ENCODE measurements at regions not wholly inside any gene's neighbourhood (a gene's known extent, or its start where the extent isn't known, plus 50 kb on each side); places are given as distances from the start of the nearest gene placed in this dataset.

GRCh38 chr6:74073429-74073828 lies 377.4 kb downstream of the CD109 start:
- TF ChIP-seq SIN3A (IDR thresholded peaks at IDR 0.05; ENCODE audit: borderline replicate concordance, insufficient read depth, low read length) (no peak), TAF1 (IDR thresholded peaks at IDR 0.05; ENCODE audit: borderline replicate concordance, insufficient read depth, low read length) (no peak), POLR2AphosphoS5 (IDR thresholded peaks at IDR 0.05; ENCODE audit: low read depth, low read length) (no peak)
- TF ChIP-seq, protein P1, sequence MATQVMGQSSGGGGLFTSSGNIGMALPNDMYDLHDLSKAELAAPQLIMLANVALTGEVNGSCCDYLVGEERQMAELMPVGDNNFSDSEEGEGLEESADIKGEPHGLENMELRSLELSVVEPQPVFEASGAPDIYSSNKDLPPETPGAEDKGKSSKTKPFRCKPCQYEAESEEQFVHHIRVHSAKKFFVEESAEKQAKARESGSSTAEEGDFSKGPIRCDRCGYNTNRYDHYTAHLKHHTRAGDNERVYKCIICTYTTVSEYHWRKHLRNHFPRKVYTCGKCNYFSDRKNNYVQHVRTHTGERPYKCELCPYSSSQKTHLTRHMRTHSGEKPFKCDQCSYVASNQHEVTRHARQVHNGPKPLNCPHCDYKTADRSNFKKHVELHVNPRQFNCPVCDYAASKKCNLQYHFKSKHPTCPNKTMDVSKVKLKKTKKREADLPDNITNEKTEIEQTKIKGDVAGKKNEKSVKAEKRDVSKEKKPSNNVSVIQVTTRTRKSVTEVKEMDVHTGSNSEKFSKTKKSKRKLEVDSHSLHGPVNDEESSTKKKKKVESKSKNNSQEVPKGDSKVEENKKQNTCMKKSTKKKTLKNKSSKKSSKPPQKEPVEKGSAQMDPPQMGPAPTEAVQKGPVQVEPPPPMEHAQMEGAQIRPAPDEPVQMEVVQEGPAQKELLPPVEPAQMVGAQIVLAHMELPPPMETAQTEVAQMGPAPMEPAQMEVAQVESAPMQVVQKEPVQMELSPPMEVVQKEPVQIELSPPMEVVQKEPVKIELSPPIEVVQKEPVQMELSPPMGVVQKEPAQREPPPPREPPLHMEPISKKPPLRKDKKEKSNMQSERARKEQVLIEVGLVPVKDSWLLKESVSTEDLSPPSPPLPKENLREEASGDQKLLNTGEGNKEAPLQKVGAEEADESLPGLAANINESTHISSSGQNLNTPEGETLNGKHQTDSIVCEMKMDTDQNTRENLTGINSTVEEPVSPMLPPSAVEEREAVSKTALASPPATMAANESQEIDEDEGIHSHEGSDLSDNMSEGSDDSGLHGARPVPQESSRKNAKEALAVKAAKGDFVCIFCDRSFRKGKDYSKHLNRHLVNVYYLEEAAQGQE (IDR thresholded peaks at IDR 0.05; ENCODE audit: insufficient read depth in 1 of 2, low read depth in 2 of 2, low read length in 2 of 2) = no peak

DNA sequence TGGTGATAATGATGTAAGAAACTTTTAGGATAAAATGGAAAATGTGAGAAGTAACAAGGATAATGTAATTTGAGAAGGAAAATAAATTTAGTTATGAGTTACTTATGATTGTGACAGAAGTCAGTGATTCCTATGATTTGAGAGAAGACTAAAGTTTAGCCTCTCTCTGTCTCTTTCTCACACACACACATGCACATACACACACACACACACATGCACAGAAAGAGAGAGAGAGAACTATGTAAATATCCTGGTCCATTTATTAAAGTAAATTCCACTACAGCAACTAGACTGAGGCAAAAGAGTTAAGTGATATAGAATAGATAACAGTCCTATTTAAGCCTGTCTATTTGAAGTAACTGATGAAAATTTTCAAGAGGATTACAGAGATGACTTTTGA lies 375.2 kb downstream of the CD109 start:
- no peak for TF ChIP-seq FOXP2 (optimal IDR thresholded peaks at IDR 0.05; ENCODE audit: borderline replicate concordance, extremely low read depth, extremely low read length, insufficient read depth)
- TF ChIP-seq POLR2AphosphoS5 (IDR thresholded peaks at IDR 0.05; ENCODE audit: low read depth, low read length) = no peak
- no peak for TF ChIP-seq TAF1 (IDR thresholded peaks at IDR 0.05; ENCODE audit: borderline replicate concordance, insufficient read depth, low read length)
- TF ChIP-seq, protein P1 (IDR thresholded peaks at IDR 0.05; ENCODE audit: insufficient read depth in 1 of 2, low read depth in 2 of 2, low read length in 2 of 2) = no peak
- TF ChIP-seq SIN3A (IDR thresholded peaks at IDR 0.05; ENCODE audit: borderline replicate concordance, insufficient read depth, low read length) = no peak

GRCh38 chr6:74070711-74071110 lies 374.7 kb downstream of the CD109 start:
- TF ChIP-seq, protein P1 (IDR thresholded peaks at IDR 0.05; ENCODE audit: insufficient read depth in 1 of 2, low read depth in 2 of 2, low read length in 2 of 2) = no peak
- TF ChIP-seq POLR2AphosphoS5 (IDR thresholded peaks at IDR 0.05; ENCODE audit: low read depth, low read length) (no peak), FOXP2 (optimal IDR thresholded peaks at IDR 0.05; ENCODE audit: borderline replicate concordance, extremely low read depth, extremely low read length, insufficient read depth) (no peak), TAF1 (IDR thresholded peaks at IDR 0.05; ENCODE audit: borderline replicate concordance, insufficient read depth, low read length) (no peak), SIN3A (IDR thresholded peaks at IDR 0.05; ENCODE audit: borderline replicate concordance, insufficient read depth, low read length) (no peak)

DNA sequence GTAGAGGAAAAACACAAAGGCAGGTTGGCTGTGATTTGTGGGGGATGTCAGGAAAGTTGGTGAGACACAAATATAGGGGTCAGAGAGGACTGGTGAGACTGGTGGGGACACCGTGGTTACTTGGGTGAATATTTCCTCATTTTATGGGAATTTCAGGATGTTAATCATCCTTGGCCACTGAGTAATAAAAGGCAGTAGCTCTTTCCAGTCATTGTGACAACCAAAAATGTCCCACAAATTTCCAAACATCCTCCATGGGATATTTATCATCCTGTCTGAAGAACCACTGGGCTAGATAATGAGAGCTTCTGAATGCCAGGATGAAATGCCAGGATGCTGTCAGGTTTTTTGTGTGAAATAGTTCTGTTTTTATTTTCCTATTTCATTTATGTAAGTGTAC lies 374.1 kb downstream of the CD109 start:
- TF ChIP-seq FOXP2 (optimal IDR thresholded peaks at IDR 0.05; ENCODE audit: borderline replicate concordance, extremely low read depth, extremely low read length, insufficient read depth) (no peak), TAF1 (IDR thresholded peaks at IDR 0.05; ENCODE audit: borderline replicate concordance, insufficient read depth, low read length) (no peak), SIN3A (IDR thresholded peaks at IDR 0.05; ENCODE audit: borderline replicate concordance, insufficient read depth, low read length) (no peak), POLR2AphosphoS5 (IDR thresholded peaks at IDR 0.05; ENCODE audit: low read depth, low read length) (no peak)
- TF ChIP-seq, protein P1 (IDR thresholded peaks at IDR 0.05; ENCODE audit: insufficient read depth in 1 of 2, low read depth in 2 of 2, low read length in 2 of 2) = no peak

GRCh38 chr6:74069089-74069581 lies 373.1 kb downstream of the CD109 start:
- TF ChIP-seq TAF1 (IDR thresholded peaks at IDR 0.05; ENCODE audit: borderline replicate concordance, insufficient read depth, low read length) (no peak), FOXP2 (optimal IDR thresholded peaks at IDR 0.05; ENCODE audit: borderline replicate concordance, extremely low read depth, extremely low read length, insufficient read depth) (no peak), SIN3A (IDR thresholded peaks at IDR 0.05; ENCODE audit: borderline replicate concordance, insufficient read depth, low read length) (no peak), POLR2AphosphoS5 (IDR thresholded peaks at IDR 0.05; ENCODE audit: low read depth, low read length) (no peak)
- TF ChIP-seq, protein P1 (IDR thresholded peaks at IDR 0.05; ENCODE audit: insufficient read depth in 1 of 2, low read depth in 2 of 2, low read length in 2 of 2) = no peak

Data from PFSK-1 (cell line).